ENCODE measurements at regions not wholly inside any gene's neighbourhood (a gene's known extent, or its start where the extent isn't known, plus 50 kb on each side); places are given as distances from the start of the nearest gene placed in this dataset.

- H3K9me3 ChIP-seq (ENCODE audit: control insufficient read depth in 2 of 2, low read length in 2 of 2), result no peaks in the 10 kb centered on the region
- H3K4me3 ChIP-seq (ENCODE audit: low read length in 2 of 2), result no peak overlapping the region
- H3K9ac ChIP-seq (ENCODE audit: low read length in 2 of 2), result no peak overlapping the region
- H3K4me1 ChIP-seq (ENCODE audit: control insufficient read depth, insufficient read depth, low read length), result no peaks in the 10 kb centered on the region
- no peaks in the 10 kb centered on the region for H3K27me3 ChIP-seq (ENCODE audit: control insufficient read depth in 1 of 2, insufficient read depth in 2 of 2, low read length in 2 of 2)
- no peak overlapping the region for H3K27ac ChIP-seq (ENCODE audit: low read length)
- H3K36me3 ChIP-seq (ENCODE audit: control insufficient read depth in 2 of 2, insufficient read depth in 2 of 2, low read length in 2 of 2), result no peaks in the 10 kb centered on the region
These were observed 100.6 kb downstream of the DACT2 start for GRCh38 chr6:168218785-168219566.

GRCh38 chr6:168217880-168218537 lies 101.6 kb downstream of the DACT2 start:
- Histone ChIP-seq H3K4me3 (ENCODE audit: low read length in 2 of 2) (no peak overlapping the region), H3K27ac (ENCODE audit: low read length) (no peak overlapping the region), H3K9ac (ENCODE audit: low read length in 2 of 2) (no peak overlapping the region), H3K27me3 (ENCODE audit: control insufficient read depth in 1 of 2, insufficient read depth in 2 of 2, low read length in 2 of 2) (no peaks in the 10 kb centered on the region), H3K9me3 (ENCODE audit: control insufficient read depth in 2 of 2, low read length in 2 of 2) (no peaks in the 10 kb centered on the region), H3K4me1 (ENCODE audit: control insufficient read depth, insufficient read depth, low read length) (no peaks in the 10 kb centered on the region), H3K36me3 (ENCODE audit: control insufficient read depth in 2 of 2, insufficient read depth in 2 of 2, low read length in 2 of 2) (no peaks in the 10 kb centered on the region)

DNA sequence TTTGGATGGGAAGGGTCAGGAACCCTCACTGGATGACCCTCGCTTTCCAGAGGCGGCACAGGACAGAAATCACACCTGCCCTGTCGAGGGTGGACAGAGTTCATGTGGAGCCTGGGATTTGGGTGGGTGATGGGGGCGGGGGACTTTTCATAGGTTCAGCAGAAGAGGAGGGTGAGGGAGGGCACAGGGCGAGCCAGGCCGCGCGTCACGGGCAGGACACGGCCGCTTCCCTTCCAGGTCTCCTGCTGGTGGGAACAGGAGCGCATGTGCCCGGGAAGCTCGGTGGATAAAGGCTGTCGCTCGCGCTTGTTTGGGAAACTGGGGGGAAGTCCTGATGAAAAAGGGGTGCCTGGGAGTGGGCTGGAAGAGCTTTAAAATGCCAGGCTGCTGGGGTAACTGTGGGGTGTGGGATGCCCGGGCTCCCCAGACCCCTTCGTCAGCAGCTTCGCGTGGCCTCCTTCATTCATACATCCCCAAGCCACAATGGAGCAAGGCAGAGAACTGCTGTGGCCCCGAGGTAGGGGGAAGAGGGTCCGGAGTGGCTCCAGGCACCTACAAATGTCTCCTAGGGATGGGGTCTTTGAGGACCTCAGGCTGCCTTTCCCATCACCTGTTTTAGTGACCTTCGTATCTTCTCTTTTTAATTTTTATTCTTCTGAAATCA lies 102.2 kb downstream of the DACT2 start:
- no peaks in the 10 kb centered on the region for H3K4me1 ChIP-seq (ENCODE audit: control insufficient read depth, insufficient read depth, low read length)
- no peak overlapping the region for H3K4me3 ChIP-seq (ENCODE audit: low read length in 2 of 2)
- H3K9ac ChIP-seq (ENCODE audit: low read length in 2 of 2), result no peak overlapping the region
- H3K27ac ChIP-seq (ENCODE audit: low read length), result no peak overlapping the region
- no peaks in the 10 kb centered on the region for H3K27me3 ChIP-seq (ENCODE audit: control insufficient read depth in 1 of 2, insufficient read depth in 2 of 2, low read length in 2 of 2)
- no peaks in the 10 kb centered on the region for H3K9me3 ChIP-seq (ENCODE audit: control insufficient read depth in 2 of 2, low read length in 2 of 2)
- no peaks in the 10 kb centered on the region for H3K36me3 ChIP-seq (ENCODE audit: control insufficient read depth in 2 of 2, insufficient read depth in 2 of 2, low read length in 2 of 2)

GRCh38 chr6:168216751-168217191 lies 102.8 kb downstream of the DACT2 start:
- H3K9ac ChIP-seq (ENCODE audit: low read length in 2 of 2), result peak overlapping the region in 1 of 2 donors; percentile 16
- H3K27ac ChIP-seq (ENCODE audit: low read length), result no peak overlapping the region
- H3K4me3 ChIP-seq (ENCODE audit: low read length in 2 of 2), result no peak overlapping the region
- H3K36me3 ChIP-seq (ENCODE audit: control insufficient read depth in 2 of 2, insufficient read depth in 2 of 2, low read length in 2 of 2), result no peaks in the 10 kb centered on the region
- no peaks in the 10 kb centered on the region for H3K9me3 ChIP-seq (ENCODE audit: control insufficient read depth in 2 of 2, low read length in 2 of 2)
- no peaks in the 10 kb centered on the region for H3K4me1 ChIP-seq (ENCODE audit: control insufficient read depth, insufficient read depth, low read length)
- no peaks in the 10 kb centered on the region for H3K27me3 ChIP-seq (ENCODE audit: control insufficient read depth in 1 of 2, insufficient read depth in 2 of 2, low read length in 2 of 2)

DNA sequence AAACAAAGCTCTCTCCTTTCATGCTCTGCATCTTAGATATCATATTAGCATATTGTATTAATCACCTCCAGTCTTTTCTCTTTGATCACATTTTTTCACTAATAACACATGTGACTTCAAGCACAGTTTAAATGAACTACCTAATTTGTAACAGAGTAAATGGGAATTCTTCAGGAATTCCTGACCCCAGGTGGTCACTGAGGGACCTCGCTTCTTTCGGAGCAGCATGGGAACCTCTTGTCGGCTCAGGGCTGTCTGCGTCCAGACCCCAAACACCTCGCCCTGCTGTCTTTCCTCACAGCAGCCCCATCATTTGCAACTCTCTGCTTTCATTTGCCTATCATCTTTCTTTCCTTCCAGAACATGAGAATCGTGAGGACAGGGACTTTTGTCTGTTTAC lies 103.5 kb downstream of the DACT2 start:
- Histone ChIP-seq H3K4me3 (ENCODE audit: low read length in 2 of 2) (no peak overlapping the region), H3K27ac (ENCODE audit: low read length) (no peak overlapping the region), H3K27me3 (ENCODE audit: control insufficient read depth in 1 of 2, insufficient read depth in 2 of 2, low read length in 2 of 2) (no peaks in the 10 kb centered on the region), H3K9me3 (ENCODE audit: control insufficient read depth in 2 of 2, low read length in 2 of 2) (no peaks in the 10 kb centered on the region), H3K4me1 (ENCODE audit: control insufficient read depth, insufficient read depth, low read length) (no peaks in the 10 kb centered on the region), H3K36me3 (ENCODE audit: control insufficient read depth in 2 of 2, insufficient read depth in 2 of 2, low read length in 2 of 2) (no peaks in the 10 kb centered on the region), H3K9ac (ENCODE audit: low read length in 2 of 2) (no peak overlapping the region)

DNA sequence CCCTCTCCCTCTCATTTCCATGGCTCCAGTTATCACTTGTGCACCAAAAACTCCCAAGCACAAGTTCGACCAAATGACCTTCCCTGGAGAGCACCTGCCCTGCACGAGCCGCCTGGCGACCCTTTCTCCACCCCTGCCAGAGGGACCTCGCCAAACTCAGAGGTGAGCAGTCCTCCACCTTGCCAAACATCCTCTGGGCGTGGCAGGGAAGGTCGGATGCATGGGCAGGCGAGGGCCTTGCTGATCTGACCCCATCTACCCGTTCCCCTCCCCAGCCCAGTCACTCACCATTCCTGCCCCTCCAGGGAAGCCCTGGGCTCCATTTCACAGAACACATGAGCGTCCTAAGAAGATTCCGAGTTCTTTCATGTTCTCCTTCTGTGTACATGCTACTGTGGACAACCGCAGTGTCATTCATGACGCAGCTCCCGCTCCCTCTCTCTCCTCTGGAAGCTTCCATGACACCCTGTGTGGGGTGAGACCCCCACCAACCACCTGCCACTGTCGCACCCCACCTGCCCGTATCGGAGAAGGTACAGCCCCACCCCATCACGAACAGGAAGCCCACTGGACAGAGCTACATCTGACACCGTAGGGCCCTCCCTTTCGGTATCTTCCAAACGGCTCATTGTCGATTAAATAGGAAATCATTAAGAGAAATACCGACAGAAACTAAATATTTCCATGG lies 104.3 kb downstream of the DACT2 start:
- H3K36me3 ChIP-seq (ENCODE audit: control insufficient read depth in 2 of 2, insufficient read depth in 2 of 2, low read length in 2 of 2), result no peaks in the 10 kb centered on the region
- H3K4me1 ChIP-seq (ENCODE audit: control insufficient read depth, insufficient read depth, low read length), result no peaks in the 10 kb centered on the region
- H3K27me3 ChIP-seq (ENCODE audit: control insufficient read depth in 1 of 2, insufficient read depth in 2 of 2, low read length in 2 of 2), result no peaks in the 10 kb centered on the region
- H3K9me3 ChIP-seq (ENCODE audit: control insufficient read depth in 2 of 2, low read length in 2 of 2), result no peaks in the 10 kb centered on the region
- no peak overlapping the region for H3K4me3 ChIP-seq (ENCODE audit: low read length in 2 of 2)
- H3K9ac ChIP-seq (ENCODE audit: low read length in 2 of 2), result no peak overlapping the region
- no peak overlapping the region for H3K27ac ChIP-seq (ENCODE audit: low read length)

GRCh38 chr6:168214586-168215104 lies 104.9 kb downstream of the DACT2 start:
- Histone ChIP-seq H3K4me3 (ENCODE audit: low read length in 2 of 2) (no peak overlapping the region), H3K27me3 (ENCODE audit: control insufficient read depth in 1 of 2, insufficient read depth in 2 of 2, low read length in 2 of 2) (no peaks in the 10 kb centered on the region), H3K27ac (ENCODE audit: low read length) (no peak overlapping the region), H3K9ac (ENCODE audit: low read length in 2 of 2) (no peak overlapping the region), H3K36me3 (ENCODE audit: control insufficient read depth in 2 of 2, insufficient read depth in 2 of 2, low read length in 2 of 2) (no peaks in the 10 kb centered on the region), H3K9me3 (ENCODE audit: control insufficient read depth in 2 of 2, low read length in 2 of 2) (peaks cover 0 to 3% of the 10 kb centered on the region in 2 donors), H3K4me1 (ENCODE audit: control insufficient read depth, insufficient read depth, low read length) (no peaks in the 10 kb centered on the region)

DNA sequence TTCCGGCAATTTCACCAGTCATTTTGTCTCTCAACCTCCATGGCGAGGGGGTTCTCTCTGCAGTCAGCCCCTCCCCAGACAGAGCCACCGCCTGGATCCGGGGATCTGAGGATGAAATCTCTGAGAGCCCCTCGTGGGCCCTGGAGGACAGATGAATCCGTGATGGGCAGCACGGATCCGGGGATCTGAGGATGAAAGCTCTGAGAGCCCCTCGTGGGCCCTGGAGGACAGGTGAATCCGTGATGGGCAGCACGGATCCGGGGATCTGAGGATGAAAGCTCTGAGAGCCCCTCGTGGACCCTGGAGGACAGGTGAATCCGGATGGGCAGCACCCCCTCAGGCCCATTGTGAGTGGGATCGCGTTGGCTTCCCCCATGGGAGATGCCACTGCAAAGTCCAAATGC lies 106.5 kb downstream of the DACT2 start:
- Histone ChIP-seq H3K9me3 (ENCODE audit: control insufficient read depth in 2 of 2, low read length in 2 of 2) (peaks cover 0 to 3% of the 10 kb centered on the region in 2 donors), H3K4me3 (ENCODE audit: low read length in 2 of 2) (no peak overlapping the region), H3K9ac (ENCODE audit: low read length in 2 of 2) (no peak overlapping the region), H3K4me1 (ENCODE audit: control insufficient read depth, insufficient read depth, low read length) (no peaks in the 10 kb centered on the region), H3K27me3 (ENCODE audit: control insufficient read depth in 1 of 2, insufficient read depth in 2 of 2, low read length in 2 of 2) (no peaks in the 10 kb centered on the region), H3K27ac (ENCODE audit: low read length) (no peak overlapping the region), H3K36me3 (ENCODE audit: control insufficient read depth in 2 of 2, insufficient read depth in 2 of 2, low read length in 2 of 2) (no peaks in the 10 kb centered on the region)

GRCh38 chr6:168212362-168212761 lies 107.2 kb downstream of the DACT2 start:
- Histone ChIP-seq H3K27ac (ENCODE audit: low read length) (no peak overlapping the region), H3K36me3 (ENCODE audit: control insufficient read depth in 2 of 2, insufficient read depth in 2 of 2, low read length in 2 of 2) (no peaks in the 10 kb centered on the region), H3K9ac (ENCODE audit: low read length in 2 of 2) (no peak overlapping the region), H3K27me3 (ENCODE audit: control insufficient read depth in 1 of 2, insufficient read depth in 2 of 2, low read length in 2 of 2) (no peaks in the 10 kb centered on the region), H3K4me3 (ENCODE audit: low read length in 2 of 2) (no peak overlapping the region), H3K4me1 (ENCODE audit: control insufficient read depth, insufficient read depth, low read length) (no peaks in the 10 kb centered on the region), H3K9me3 (ENCODE audit: control insufficient read depth in 2 of 2, low read length in 2 of 2) (peaks cover 0 to 3% of the 10 kb centered on the region in 2 donors)

- no peaks in the 10 kb centered on the region for H3K4me1 ChIP-seq (ENCODE audit: control insufficient read depth, insufficient read depth, low read length)
These were observed 107.9 kb downstream of the DACT2 start for GRCh38 chr6:168211681-168212080.

More at GRCh38 chr6:168211681-168212080, 107.9 kb downstream of the DACT2 start:
- no peaks in the 10 kb centered on the region for H3K36me3 ChIP-seq (ENCODE audit: control insufficient read depth in 2 of 2, insufficient read depth in 2 of 2, low read length in 2 of 2)
- no peak overlapping the region for H3K9ac ChIP-seq (ENCODE audit: low read length in 2 of 2)
- H3K27ac ChIP-seq (ENCODE audit: low read length), result no peak overlapping the region
- peaks cover 0 to 3% of the 10 kb centered on the region in 2 donors for H3K9me3 ChIP-seq (ENCODE audit: control insufficient read depth in 2 of 2, low read length in 2 of 2)
- no peaks in the 10 kb centered on the region for H3K27me3 ChIP-seq (ENCODE audit: control insufficient read depth in 1 of 2, insufficient read depth in 2 of 2, low read length in 2 of 2)
- no peak overlapping the region for H3K4me3 ChIP-seq (ENCODE audit: low read length in 2 of 2)

Data from stomach smooth muscle (tissue), 2 donors.